T-cell (primary cell): ENCODE measurements at regions not wholly inside any gene's neighbourhood (a gene's known extent, or its start where the extent isn't known, plus 50 kb on each side); places are given as distances from the start of the nearest gene placed in this dataset.

Experiments used
- ATAC-seq, 4 experiments: fragments of 200-7000 bp in 3 of 4; fragments of 150-1000 bp in 1 of 4; cut with Tn5 transposase; replicated peaks in 1 of 4; 1 replicate in 3 of 4; 2 replicates in 1 of 4; pipeline ENCODE4 v1.10.0; 2021; ENCODE audit warnings: moderate library complexity in 3 of 4, mild to moderate bottlenecking in 2 of 4, moderate number of reproducible peaks in 1 of 4
- CTCF ChIA-PET, 2 donors: fragments of 300-600 bp; sonication (Branson Sonifier 250); formaldehyde crosslinking; loops; one replicate each; lab custom pipeline; 2022; ENCODE audit warnings: antibody characterized with exemption in 2 of 2; lab: Charles Lee
- POLR2A ChIA-PET, 2 donors: fragments of 300-600 bp; sonication (Branson Sonifier 250); formaldehyde crosslinking; loops; one replicate each; lab custom pipeline; 2022; ENCODE audit warnings: antibody characterized with exemption in 2 of 2; lab: Charles Lee
- DNase-seq, 35 experiments: peaks; one replicate each; pipeline versions ENCODE4 v3.0.0 to v3.0.0-alpha.2; 2013 to 2023
- H3K27ac ChIP-seq: one replicate; pipeline ENCODE4 v1.5.1; 2013; ENCODE audit warnings: low read length
- H3K27me3 ChIP-seq, 2 experiments: replicated peaks in 1 of 2; 1 replicate in 1 of 2; 2 replicates in 1 of 2; pipeline versions ENCODE4 v1.6.1 to v1.7.0; 2013; ENCODE audit warnings: low read length in 1 of 2, mixed read lengths in 1 of 2; ENCODE audit not compliant: control insufficient read depth in 2 of 2, insufficient read depth in 2 of 2; ENCODE audit errors: extremely low read depth in 1 of 2
- H3K36me3 ChIP-seq, 2 donors: 1 replicate in 1 of 2; 2 replicates in 1 of 2; pipeline versions ENCODE4 v1.6.1 to v1.7.0; 2013; ENCODE audit warnings: low read length in 1 of 2; ENCODE audit not compliant: control insufficient read depth in 2 of 2, insufficient read depth in 1 of 2; ENCODE audit errors: extremely low read depth in 1 of 2
- H3K4me1 ChIP-seq, 2 experiments: 1 replicate in 1 of 2; 2 replicates in 1 of 2; pipeline versions ENCODE4 v1.6.1 to v1.7.0; 2013; ENCODE audit warnings: low read length in 2 of 2, mixed read lengths in 1 of 2; ENCODE audit not compliant: insufficient read depth in 2 of 2, control insufficient read depth in 1 of 2; ENCODE audit errors: extremely low read depth in 1 of 2
- H3K4me3 ChIP-seq, 2 donors: 1 replicate in 1 of 2; 2 replicates in 1 of 2; pipeline versions ENCODE4 v1.5.1 to v1.7.0; 2013; ENCODE audit warnings: mild to moderate bottlenecking in 2 of 2, low read length in 1 of 2, moderate library complexity in 1 of 2; ENCODE audit not compliant: control insufficient read depth in 1 of 2; ENCODE audit errors: extremely low read depth in 1 of 2
- H3K9me3 ChIP-seq: 2 replicates; pipeline ENCODE4 v1.7.0; 2013
- H3K27ac Mint-ChIP-seq, 2 donors: one replicate each; pipeline ENCODE4 v1.8.0; 2020 to 2021; ENCODE audit warnings: mild to moderate bottlenecking in 2 of 2, mixed read lengths in 2 of 2
- H3K27me3 Mint-ChIP-seq, 2 donors: one replicate each; pipeline ENCODE4 v1.8.0; 2021 to 2022; ENCODE audit warnings: mixed read lengths in 2 of 2
- H3K36me3 Mint-ChIP-seq: one replicate; pipeline ENCODE4 v1.8.0; 2021; ENCODE audit warnings: mixed read lengths
- H3K4me1 Mint-ChIP-seq, 3 donors: one replicate each; pipeline ENCODE4 v1.8.0; 2020 to 2022; ENCODE audit warnings: mixed read lengths in 3 of 3, mild to moderate bottlenecking in 1 of 3
- H3K4me3 Mint-ChIP-seq, 3 donors: one replicate each; pipeline ENCODE4 v1.8.0; 2020 to 2022; ENCODE audit warnings: mild to moderate bottlenecking in 3 of 3, mixed read lengths in 3 of 3, moderate library complexity in 3 of 3
- H3K9me3 Mint-ChIP-seq, 3 donors: one replicate each; pipeline ENCODE4 v1.8.0; 2020 to 2022; ENCODE audit warnings: mixed read lengths in 3 of 3
- WGBS: methylation state at CpG from one replicate; pipeline ENCODE4 v1.1.5; 2013; ENCODE audit warnings: missing lambda C conversion rate; ENCODE audit not compliant: insufficient coverage; 5-methylcytosine and 5-hydroxymethylcytosine counted together

GRCh38 chr9:79988126-79988525 is 416.4 kb downstream of the TLE4 start:
- ATAC-seq (no peak), DNase-seq (no peak)
- WGBS, result no CpG with 5 or more reads among the region's 1 CpG
- Histone ChIP-seq H3K9me3 (no peaks in the 10 kb centered on the region), H3K27me3 (no peaks in the 10 kb centered on the region), H3K36me3 (no peaks in the 10 kb centered on the region), H3K27ac (no peak overlapping the region), H3K4me3 (no peak overlapping the region), H3K4me1 (no peaks in the 10 kb centered on the region)
- Mint-ChIP-seq H3K4me3 (no peak overlapping the region), H3K4me1 (no peaks in the 10 kb centered on the region), H3K27ac (no peak overlapping the region), H3K27me3 (no peaks in the 10 kb centered on the region), H3K9me3 (no peaks in the 10 kb centered on the region), H3K36me3 (no peaks in the 10 kb centered on the region)
- POLR2A ChIA-PET, result interaction anchor here in 1 of 2 donors (0.6 kb wide), 1 partner anchor 172 kb away, joined by 3 read pairs; no protein-coding TSS in a partner anchor
- CTCF ChIA-PET, result no interaction called here

- no peak for DNase-seq
- no peaks in the 10 kb centered on the region for H3K4me1 Mint-ChIP-seq
- H3K4me3 ChIP-seq, result no peak overlapping the region
- POLR2A ChIA-PET, result no interaction called here
- CTCF ChIA-PET, result no interaction called here
- H3K27me3 ChIP-seq, result no peaks in the 10 kb centered on the region
- no peaks in the 10 kb centered on the region for H3K9me3 ChIP-seq
- no peak overlapping the region for H3K27ac ChIP-seq
- peaks cover 0 to 6% of the 10 kb centered on the region in 2 donors for H3K27me3 Mint-ChIP-seq
- no CpG with 5 or more reads among the region's 5 CpGs for WGBS
- H3K36me3 Mint-ChIP-seq, result no peaks in the 10 kb centered on the region
- no peaks in the 10 kb centered on the region for H3K4me1 ChIP-seq
- no peak overlapping the region for H3K4me3 Mint-ChIP-seq
- ATAC-seq, result no peak
- no peaks in the 10 kb centered on the region for H3K9me3 Mint-ChIP-seq
- no peaks in the 10 kb centered on the region for H3K36me3 ChIP-seq
- no peak overlapping the region for H3K27ac Mint-ChIP-seq
These were observed 414.7 kb downstream of the TLE4 start for GRCh38 chr9:79986437-79986836.

- Mint-ChIP-seq H3K27ac (no peak overlapping the region), H3K27me3 (peaks cover 0 to 7% of the 10 kb centered on the region in 2 donors), H3K4me3 (no peak overlapping the region), H3K4me1 (no peaks in the 10 kb centered on the region), H3K9me3 (no peaks in the 10 kb centered on the region), H3K36me3 (no peaks in the 10 kb centered on the region)
- no peaks in the 10 kb centered on the region for H3K36me3 ChIP-seq
- ATAC-seq (no peak), DNase-seq (no peak)
- H3K27ac ChIP-seq, result no peak overlapping the region
- WGBS, result 100% methylated on average over 1 of the region's 5 CpGs
- no peaks in the 10 kb centered on the region for H3K9me3 ChIP-seq
- ChIA-PET CTCF (no interaction called here), POLR2A (no interaction called here)
- H3K4me1 ChIP-seq, result no peaks in the 10 kb centered on the region
- no peaks in the 10 kb centered on the region for H3K27me3 ChIP-seq
- H3K4me3 ChIP-seq, result no peak overlapping the region
These were observed 414.0 kb downstream of the TLE4 start for GRCh38 chr9:79985772-79986171.

GRCh38 chr9:79985264-79985663 is 413.5 kb downstream of the TLE4 start:
- Histone ChIP-seq H3K9me3 (no peaks in the 10 kb centered on the region), H3K4me1 (no peaks in the 10 kb centered on the region), H3K36me3 (no peaks in the 10 kb centered on the region), H3K4me3 (no peak overlapping the region), H3K27ac (no peak overlapping the region), H3K27me3 (no peaks in the 10 kb centered on the region)
- WGBS, result 69% methylated on average over 3 of the region's 7 CpGs
- H3K27me3 Mint-ChIP-seq, result peaks cover 0 to 7% of the 10 kb centered on the region in 2 donors
- CTCF ChIA-PET, result no interaction called here
- H3K4me1 Mint-ChIP-seq, result no peaks in the 10 kb centered on the region
- ATAC-seq, result no peak
- H3K9me3 Mint-ChIP-seq, result no peaks in the 10 kb centered on the region
- DNase-seq, result no peak
- H3K27ac Mint-ChIP-seq, result no peak overlapping the region
- H3K4me3 Mint-ChIP-seq, result no peak overlapping the region
- H3K36me3 Mint-ChIP-seq, result no peaks in the 10 kb centered on the region
- POLR2A ChIA-PET, result no interaction called here

- CTCF ChIA-PET, result no interaction called here
- Histone ChIP-seq H3K36me3 (no peaks in the 10 kb centered on the region), H3K4me3 (no peak overlapping the region), H3K27me3 (no peaks in the 10 kb centered on the region), H3K4me1 (no peaks in the 10 kb centered on the region), H3K9me3 (no peaks in the 10 kb centered on the region), H3K27ac (no peak overlapping the region)
- Mint-ChIP-seq H3K27me3 (peaks cover 0 to 7% of the 10 kb centered on the region in 2 donors), H3K4me3 (no peak overlapping the region), H3K27ac (no peak overlapping the region), H3K4me1 (no peaks in the 10 kb centered on the region), H3K9me3 (no peaks in the 10 kb centered on the region), H3K36me3 (no peaks in the 10 kb centered on the region)
- DNase-seq (no peak), ATAC-seq (no peak)
- WGBS, result no CpG with 5 or more reads among the region's 4 CpGs
- POLR2A ChIA-PET, result no interaction called here
These were observed 412.8 kb downstream of the TLE4 start for GRCh38 chr9:79984429-79985067.

GRCh38 chr9:79980432-79980831 is 408.7 kb downstream of the TLE4 start:
- H3K4me1 ChIP-seq, result no peaks in the 10 kb centered on the region
- no peaks in the 10 kb centered on the region for H3K9me3 Mint-ChIP-seq
- H3K27ac ChIP-seq, result no peak overlapping the region
- H3K9me3 ChIP-seq, result no peaks in the 10 kb centered on the region
- POLR2A ChIA-PET, result no interaction called here
- no peak overlapping the region for H3K4me3 Mint-ChIP-seq
- peaks cover 10 to 14% of the 10 kb centered on the region in 2 donors for H3K27me3 Mint-ChIP-seq
- CTCF ChIA-PET, result interaction anchor here in 1 of 2 donors (0.6 kb wide), 1 partner anchor 309 kb away, joined by 3 read pairs; no protein-coding TSS in a partner anchor
- H3K36me3 Mint-ChIP-seq, result no peaks in the 10 kb centered on the region
- DNase-seq (no peak), ATAC-seq (no peak)
- H3K27ac Mint-ChIP-seq, result no peak overlapping the region
- 42% methylated on average over 2 of the region's 3 CpGs for WGBS
- H3K36me3 ChIP-seq, result no peaks in the 10 kb centered on the region
- peaks cover 0 to 2% of the 10 kb centered on the region in 2 experiments for H3K27me3 ChIP-seq
- no peaks in the 10 kb centered on the region for H3K4me1 Mint-ChIP-seq
- no peak overlapping the region for H3K4me3 ChIP-seq
